ENCODE measurements at regions not wholly inside any gene's neighbourhood (a gene's known extent, or its start where the extent isn't known, plus 50 kb on each side); places are given as distances from the start of the nearest gene placed in this dataset.

- Histone ChIP-seq H2AFZ (ENCODE audit: low read depth, low read length, poor library complexity, severe bottlenecking) (peak overlapping the region; percentile 13), H3K79me2 (ENCODE audit: insufficient read depth, low read length) (no peaks in the 10 kb centered on the region), H3K9me3 (ENCODE audit: control insufficient read depth in 1 of 2, insufficient read depth in 1 of 2, low read depth in 1 of 2, low read length in 2 of 2) (no peaks in the 10 kb centered on the region), H3K4me1 (ENCODE audit: control insufficient read depth in 1 of 2, insufficient read depth in 2 of 2, low read length in 2 of 2) (no peaks in the 10 kb centered on the region), H3K9ac (ENCODE audit: low read length) (no peak overlapping the region), H4K20me1 (ENCODE audit: insufficient read depth) (no peaks in the 10 kb centered on the region), H3K27ac (ENCODE audit: low read depth, low read length) (no peak overlapping the region), H3K9me2 (ENCODE audit: insufficient read depth) (peaks cover 3% of the 10 kb centered on the region; the same call in 1 of the 2 replicates), H3K4me3 (replicated peaks in 1 of 2; ENCODE audit: low read depth in 1 of 2, low read length in 2 of 2) (no peak overlapping the region), H3K36me3 (ENCODE audit: control insufficient read depth in 1 of 2, insufficient read depth in 2 of 2, low read length in 2 of 2) (no peaks in the 10 kb centered on the region), H3K4me2 (ENCODE audit: low read length) (no peak overlapping the region), H3K27me3 (ENCODE audit: insufficient read depth, low read length) (no peaks in the 10 kb centered on the region)
- DNase-seq (ENCODE audit: low read depth, low spot score) (no peak), ATAC-seq (peak; percentile 42)
- CTCF ChIA-PET = interaction anchor here (0.8 kb wide), 1 partner anchor 675 kb away, joined by 3 read pairs; no protein-coding TSS in a partner anchor
- intact Hi-C loops (cut with micrococcal nuclease) = loop anchor here (10.0 kb wide), 1 partner anchor 679 kb away; no protein-coding TSS in a partner anchor
- RAD21 ChIA-PET (ENCODE audit: low non-redundant PET in 1 of 2, low total read pairs in 2 of 2, uncharacterized antibody in 2 of 2, unreplicated experiment in 2 of 2) = no interaction called here
- POLR2A ChIA-PET = no interaction called here
- no TSS peak for BruUV-seq (replicated peaks)
- TF ChIP-seq SP1 (IDR thresholded peaks at IDR 0.05; ENCODE audit: low read depth) (no peak), TCF7L2 (IDR thresholded peaks at IDR 0.05; ENCODE audit: borderline replicate concordance, extremely low read depth, insufficient read depth, insufficient read length) (no peak), RAD21 (IDR thresholded peaks at IDR 0.05; ENCODE audit: low read depth) (peak; percentile 36; the same call in 1 of the 2 replicates)
Observed at GRCh38 chr4:34323549-34324320, 1920.6 kb downstream of the ARAP2 start.

- H3K9ac ChIP-seq (ENCODE audit: low read length) = no peak overlapping the region
- no peaks in the 10 kb centered on the region for H4K20me1 ChIP-seq (ENCODE audit: insufficient read depth)
- no peak overlapping the region for H3K27ac ChIP-seq (ENCODE audit: low read depth, low read length)
- no peak overlapping the region for H2AFZ ChIP-seq (ENCODE audit: low read depth, low read length, poor library complexity, severe bottlenecking)
- no peaks in the 10 kb centered on the region for H3K9me3 ChIP-seq (ENCODE audit: control insufficient read depth in 1 of 2, insufficient read depth in 1 of 2, low read depth in 1 of 2, low read length in 2 of 2)
- POLR2A ChIA-PET = no interaction called here
- H3K9me2 ChIP-seq (ENCODE audit: insufficient read depth) = peaks cover 7% of the 10 kb centered on the region
- H3K36me3 ChIP-seq (ENCODE audit: control insufficient read depth in 1 of 2, insufficient read depth in 2 of 2, low read length in 2 of 2) = no peaks in the 10 kb centered on the region
- no peaks in the 10 kb centered on the region for H3K4me1 ChIP-seq (ENCODE audit: control insufficient read depth in 1 of 2, insufficient read depth in 2 of 2, low read length in 2 of 2)
- no TSS peak for BruUV-seq (replicated peaks)
- no peaks in the 10 kb centered on the region for H3K27me3 ChIP-seq (ENCODE audit: insufficient read depth, low read length)
- no peak for TF ChIP-seq REST (IDR thresholded peaks at IDR 0.05; ENCODE audit: low read depth)
- TF ChIP-seq POLR2AphosphoS5 (IDR thresholded peaks at IDR 0.05; ENCODE audit: low read depth, low read length) = no peak
- TF ChIP-seq SP1 (IDR thresholded peaks at IDR 0.05; ENCODE audit: low read depth) = no peak
- TF ChIP-seq EZH2phosphoT487 (IDR thresholded peaks at IDR 0.05; ENCODE audit: borderline replicate concordance) = no peak
- TF ChIP-seq ELF1 (IDR thresholded peaks at IDR 0.05; ENCODE audit: borderline replicate concordance, low read depth) = no peak
- TF ChIP-seq JUND (IDR thresholded peaks at IDR 0.05) = no peak
- no peak for TF ChIP-seq EGR1 (IDR thresholded peaks at IDR 0.05; ENCODE audit: low read depth)
- no peak for TF ChIP-seq ZFX (IDR thresholded peaks at IDR 0.05)
- no peak for TF ChIP-seq RAD21 (IDR thresholded peaks at IDR 0.05; ENCODE audit: low read depth)
- no peak for TF ChIP-seq SRF (IDR thresholded peaks at IDR 0.05; ENCODE audit: low read depth)
- no peak for TF ChIP-seq ZBTB33 (IDR thresholded peaks at IDR 0.05; ENCODE audit: extremely low read depth, insufficient replicate concordance, low read length)
- TF ChIP-seq TCF7L2 (IDR thresholded peaks at IDR 0.05; ENCODE audit: borderline replicate concordance, extremely low read depth, insufficient read depth, insufficient read length) = no peak
- no peak for TF ChIP-seq FOSL1 (IDR thresholded peaks at IDR 0.05; ENCODE audit: low read depth)
- CTCF ChIA-PET = no interaction called here
- no peaks in the 10 kb centered on the region for H3K79me2 ChIP-seq (ENCODE audit: insufficient read depth, low read length)
- DNase-seq (ENCODE audit: low read depth, low spot score) = no peak
- RAD21 ChIA-PET (ENCODE audit: low non-redundant PET in 1 of 2, low total read pairs in 2 of 2, uncharacterized antibody in 2 of 2, unreplicated experiment in 2 of 2) = no interaction called here
- H3K4me3 ChIP-seq (replicated peaks in 1 of 2; ENCODE audit: low read depth in 1 of 2, low read length in 2 of 2) = no peak overlapping the region
- no peak overlapping the region for H3K4me2 ChIP-seq (ENCODE audit: low read length)
- no peak for ATAC-seq
- intact Hi-C loops (cut with micrococcal nuclease) = loop anchor here (10.0 kb wide), 1 partner anchor 684 kb away; no protein-coding TSS in a partner anchor
Observed at GRCh38 chr4:34328939-34329338, 1915.4 kb downstream of the ARAP2 start.

All from HCT116 (cell line).